ENCODE measurements at regions not wholly inside any gene's neighbourhood (a gene's known extent, or its start where the extent isn't known, plus 50 kb on each side); places are given as distances from the start of the nearest gene placed in this dataset.

DNA sequence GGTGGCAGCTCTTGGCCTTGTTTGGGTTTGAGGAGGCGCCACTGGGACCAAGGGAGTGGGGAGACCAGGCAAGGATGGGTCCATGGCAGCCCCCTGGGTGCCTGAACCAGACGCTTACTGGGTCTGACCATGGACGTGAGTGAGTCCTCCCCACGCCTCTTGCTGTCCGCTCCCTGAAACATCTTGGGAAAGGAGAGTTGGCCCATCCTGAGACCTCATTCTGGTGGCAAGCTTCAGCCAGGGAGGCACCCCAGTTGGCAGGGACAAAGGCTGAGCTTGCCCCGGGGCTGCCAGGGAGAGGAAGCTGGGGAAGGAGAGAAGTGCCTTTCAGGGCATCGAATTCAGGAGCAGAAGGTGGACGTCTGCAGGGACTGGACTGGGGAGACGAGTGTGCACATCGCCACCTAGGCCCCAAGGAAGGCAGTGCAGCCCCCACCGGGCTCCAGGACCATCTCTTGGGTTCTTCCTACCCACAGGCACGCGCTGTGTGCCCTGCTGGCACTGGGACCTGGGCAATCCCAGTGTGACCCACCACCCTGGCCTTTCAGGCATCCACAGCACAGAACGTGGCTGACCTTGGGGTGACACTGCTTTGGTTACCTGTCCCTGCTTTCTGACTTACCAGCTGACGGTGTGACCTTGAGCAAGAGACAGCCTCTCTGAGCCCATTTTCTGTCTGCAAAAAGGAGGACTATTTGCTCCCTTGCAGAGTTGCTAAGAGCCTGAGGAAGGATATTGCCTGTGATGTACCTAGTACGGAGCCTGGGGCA, 132.9 kb upstream of the WNT4 start:
- H3K36me3 ChIP-seq (replicated peaks; ENCODE audit: insufficient read depth, low read length), result no peaks in the 10 kb centered on the region
- TF ChIP-seq, protein P1, sequence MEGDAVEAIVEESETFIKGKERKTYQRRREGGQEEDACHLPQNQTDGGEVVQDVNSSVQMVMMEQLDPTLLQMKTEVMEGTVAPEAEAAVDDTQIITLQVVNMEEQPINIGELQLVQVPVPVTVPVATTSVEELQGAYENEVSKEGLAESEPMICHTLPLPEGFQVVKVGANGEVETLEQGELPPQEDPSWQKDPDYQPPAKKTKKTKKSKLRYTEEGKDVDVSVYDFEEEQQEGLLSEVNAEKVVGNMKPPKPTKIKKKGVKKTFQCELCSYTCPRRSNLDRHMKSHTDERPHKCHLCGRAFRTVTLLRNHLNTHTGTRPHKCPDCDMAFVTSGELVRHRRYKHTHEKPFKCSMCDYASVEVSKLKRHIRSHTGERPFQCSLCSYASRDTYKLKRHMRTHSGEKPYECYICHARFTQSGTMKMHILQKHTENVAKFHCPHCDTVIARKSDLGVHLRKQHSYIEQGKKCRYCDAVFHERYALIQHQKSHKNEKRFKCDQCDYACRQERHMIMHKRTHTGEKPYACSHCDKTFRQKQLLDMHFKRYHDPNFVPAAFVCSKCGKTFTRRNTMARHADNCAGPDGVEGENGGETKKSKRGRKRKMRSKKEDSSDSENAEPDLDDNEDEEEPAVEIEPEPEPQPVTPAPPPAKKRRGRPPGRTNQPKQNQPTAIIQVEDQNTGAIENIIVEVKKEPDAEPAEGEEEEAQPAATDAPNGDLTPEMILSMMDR (IDR thresholded peaks at IDR 0.05; ENCODE audit: low read length), result peak; percentile 70
- TF ChIP-seq EZH2phosphoT487 (IDR thresholded peaks at IDR 0.05; ENCODE audit: low read length) (no peak), EZH2 (optimal IDR thresholded peaks at IDR 0.05; ENCODE audit: low read depth, low read length) (no peak)
- H3K79me2 ChIP-seq (ENCODE audit: low read length), result no peaks in the 10 kb centered on the region
- peaks cover 99% of the 10 kb centered on the region for H3K27me3 ChIP-seq (replicated peaks; ENCODE audit: insufficient read depth, low read length)
- no peak overlapping the region for H3K4me3 ChIP-seq (ENCODE audit: low read length)
- H3F3A ChIP-seq (ENCODE audit: insufficient read depth, low read length), result no peaks in the 10 kb centered on the region
- DNase-seq, result no peak
- no peaks in the 10 kb centered on the region for H4K20me1 ChIP-seq (ENCODE audit: insufficient read depth, low read length)
- no peak overlapping the region for H3K4me2 ChIP-seq (ENCODE audit: low read depth, low read length)
- H2AFZ ChIP-seq (ENCODE audit: low read length), result no peak overlapping the region
- H3K9me2 ChIP-seq (replicated peaks; ENCODE audit: insufficient read depth, low read length), result no peaks in the 10 kb centered on the region
- no peak overlapping the region for H3K27ac ChIP-seq (ENCODE audit: low read length)
- no peaks in the 10 kb centered on the region for H3K9me3 ChIP-seq (replicated peaks; ENCODE audit: insufficient read depth, low read length)
- H3K9ac ChIP-seq (ENCODE audit: low read length), result no peak overlapping the region
- no peaks in the 10 kb centered on the region for H3K4me1 ChIP-seq (ENCODE audit: low read length)

DNA sequence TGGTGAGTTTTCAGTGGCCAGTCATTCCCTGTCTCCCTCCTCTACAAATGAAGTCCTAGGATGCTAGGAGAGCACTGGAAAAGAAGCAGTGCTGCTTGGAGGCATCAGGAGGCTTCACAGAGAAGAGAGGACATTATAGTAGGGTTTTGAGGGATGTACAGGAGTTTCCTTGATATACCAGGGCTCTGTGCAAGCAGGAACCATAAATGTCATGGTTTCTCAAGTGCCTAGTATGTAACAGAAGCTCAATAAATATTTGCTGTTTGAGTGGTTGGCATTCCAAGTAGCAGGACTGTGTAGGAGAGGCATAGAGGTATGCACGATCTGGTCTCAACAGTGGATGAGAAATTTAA, 133.5 kb upstream of the WNT4 start:
- Histone ChIP-seq H3K9ac (ENCODE audit: low read length) (no peak overlapping the region), H2AFZ (ENCODE audit: low read length) (no peak overlapping the region), H3K9me3 (replicated peaks; ENCODE audit: insufficient read depth, low read length) (no peaks in the 10 kb centered on the region), H3K4me2 (ENCODE audit: low read depth, low read length) (no peak overlapping the region), H3K27ac (ENCODE audit: low read length) (no peak overlapping the region), H3K27me3 (replicated peaks; ENCODE audit: insufficient read depth, low read length) (peaks cover 99% of the 10 kb centered on the region), H3K4me1 (ENCODE audit: low read length) (no peaks in the 10 kb centered on the region), H3F3A (ENCODE audit: insufficient read depth, low read length) (no peaks in the 10 kb centered on the region), H3K4me3 (ENCODE audit: low read length) (no peak overlapping the region), H4K20me1 (ENCODE audit: insufficient read depth, low read length) (no peaks in the 10 kb centered on the region), H3K79me2 (ENCODE audit: low read length) (no peaks in the 10 kb centered on the region), H3K36me3 (replicated peaks; ENCODE audit: insufficient read depth, low read length) (no peaks in the 10 kb centered on the region), H3K9me2 (replicated peaks; ENCODE audit: insufficient read depth, low read length) (no peaks in the 10 kb centered on the region)
- no peak for DNase-seq
- TF ChIP-seq EZH2 (optimal IDR thresholded peaks at IDR 0.05; ENCODE audit: low read depth, low read length), result no peak
- no peak for TF ChIP-seq EZH2phosphoT487 (IDR thresholded peaks at IDR 0.05; ENCODE audit: low read length)
- TF ChIP-seq, protein P1 (IDR thresholded peaks at IDR 0.05; ENCODE audit: low read length), result no peak

DNA sequence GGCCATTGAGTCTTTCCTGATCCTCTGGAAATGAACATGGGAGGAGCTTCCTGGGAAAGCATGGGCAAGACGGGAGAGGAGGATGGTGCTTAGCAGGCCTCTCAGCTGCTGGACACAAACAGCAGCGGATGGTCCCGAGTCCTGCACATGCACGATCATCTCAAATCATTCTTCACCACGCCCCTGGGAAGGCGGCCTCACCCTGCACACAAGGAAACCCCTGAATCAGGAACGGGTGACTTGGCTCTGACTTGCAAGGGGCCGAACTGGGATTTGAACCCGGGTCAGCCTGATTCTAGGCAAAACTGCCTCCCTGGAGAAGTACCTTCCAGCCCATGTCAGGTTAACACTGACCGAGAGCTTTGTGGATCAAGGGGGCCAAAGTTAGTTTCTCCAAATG, 134.8 kb upstream of the WNT4 start:
- Histone ChIP-seq H3K27ac (ENCODE audit: low read length) (no peak overlapping the region), H2AFZ (ENCODE audit: low read length) (no peak overlapping the region), H3K9me2 (replicated peaks; ENCODE audit: insufficient read depth, low read length) (no peaks in the 10 kb centered on the region), H3K36me3 (replicated peaks; ENCODE audit: insufficient read depth, low read length) (no peaks in the 10 kb centered on the region), H3K9ac (ENCODE audit: low read length) (no peak overlapping the region), H3K9me3 (replicated peaks; ENCODE audit: insufficient read depth, low read length) (no peaks in the 10 kb centered on the region), H3K4me3 (ENCODE audit: low read length) (no peak overlapping the region), H3K4me1 (ENCODE audit: low read length) (no peaks in the 10 kb centered on the region), H3F3A (ENCODE audit: insufficient read depth, low read length) (no peaks in the 10 kb centered on the region), H4K20me1 (ENCODE audit: insufficient read depth, low read length) (no peaks in the 10 kb centered on the region), H3K79me2 (ENCODE audit: low read length) (no peaks in the 10 kb centered on the region), H3K27me3 (replicated peaks; ENCODE audit: insufficient read depth, low read length) (peaks cover 99% of the 10 kb centered on the region), H3K4me2 (ENCODE audit: low read depth, low read length) (no peak overlapping the region)
- no peak for DNase-seq
- TF ChIP-seq EZH2 (optimal IDR thresholded peaks at IDR 0.05; ENCODE audit: low read depth, low read length) (no peak), EZH2phosphoT487 (IDR thresholded peaks at IDR 0.05; ENCODE audit: low read length) (no peak)
- TF ChIP-seq, protein P1 (IDR thresholded peaks at IDR 0.05; ENCODE audit: low read length), result no peak

Data from MM.1S (cell line).